ENCODE measurements at regions not wholly inside any gene's neighbourhood (a gene's known extent, or its start where the extent isn't known, plus 50 kb on each side); places are given as distances from the start of the nearest gene placed in this dataset.

DNA sequence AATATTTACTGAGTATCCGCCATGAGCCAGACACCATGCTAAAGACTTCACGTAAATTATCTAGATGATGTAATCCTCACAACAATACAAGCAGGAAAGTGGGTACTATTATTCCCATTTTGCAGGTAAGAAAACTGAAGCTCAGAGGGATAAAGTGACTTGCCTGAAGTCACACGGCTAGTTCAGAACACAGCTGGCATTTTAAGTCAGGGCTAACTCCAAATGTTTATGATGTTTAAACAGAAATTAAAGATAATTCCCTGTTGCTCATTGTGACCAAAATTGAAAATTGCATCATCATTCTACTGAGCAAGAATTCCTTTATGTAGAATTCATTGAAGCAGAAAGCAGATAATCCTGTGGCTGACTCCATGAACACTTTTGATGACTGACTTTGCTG, 71.3 kb upstream of the STXBP5 start:
- no peak for TF ChIP-seq CTCF (IDR thresholded peaks at IDR 0.05)
- no peak for TF ChIP-seq POLR2A (IDR thresholded peaks at IDR 0.05)
- TF ChIP-seq EP300 (IDR thresholded peaks at IDR 0.05), result no peak
